PC-9 (cell line): ENCODE measurements at regions not wholly inside any gene's neighbourhood (a gene's known extent, or its start where the extent isn't known, plus 50 kb on each side); places are given as distances from the start of the nearest gene placed in this dataset.

Experiments used
- BruUV-seq: library from RNA; stranded (reverse); fragments of 400-500 nt; replicated peaks from 2 replicates; lab custom pipeline; 2021; lab: Mats Ljungman, UMichigan
- CTCF ChIA-PET: fragments of 300-600 bp; sonication (Branson Sonifier 250); formaldehyde crosslinking; loops from one replicate; lab custom pipeline; 2022; ENCODE audit warnings: antibody characterized with exemption; lab: Charles Lee
- POLR2A ChIA-PET: fragments of 300-600 bp; sonication (Branson Sonifier 250); formaldehyde crosslinking; loops from one replicate; lab custom pipeline; 2022; ENCODE audit warnings: antibody characterized with exemption; ENCODE audit not compliant: unreplicated experiment; lab: Charles Lee
- DNase-seq, 2 experiments: peaks; one replicate each; pipeline versions ENCODE4 v3.0.0 to v3.0.0-alpha.2; 2015 to 2022; ENCODE audit warnings: mixed read lengths in 1 of 2
- H2AFZ ChIP-seq: fragments of 200-600 bp; sonication (generic); 2 replicates; pipeline ENCODE4 v1.8.1; 2017; ENCODE audit warnings: antibody characterized with exemption
- H3F3A ChIP-seq: fragments of 200-600 bp; sonication (generic); 2 replicates; pipeline ENCODE4 v1.8.1; 2017; ENCODE audit warnings: antibody characterized with exemption, mild to moderate bottlenecking, low read depth; ENCODE audit not compliant: insufficient read depth
- H3K27ac ChIP-seq: fragments of 200-600 bp; sonication (generic); 2 replicates; pipeline ENCODE4 v1.6.1; 2016; ENCODE audit warnings: mixed run types
- H3K27me3 ChIP-seq: fragments of 200-600 bp; sonication (generic); 2 replicates; pipeline ENCODE4 v1.6.1; 2016; ENCODE audit warnings: low read depth, mixed run types; ENCODE audit not compliant: insufficient read depth
- H3K36me3 ChIP-seq: fragments of 200-600 bp; sonication (generic); 2 replicates; pipeline ENCODE4 v1.6.1; 2016; ENCODE audit warnings: low read depth, mixed run types
- H3K4me1 ChIP-seq: fragments of 200-600 bp; sonication (generic); replicated peaks from 2 replicates; pipeline ENCODE4 v1.6.1; 2016; ENCODE audit warnings: mixed run types; ENCODE audit not compliant: insufficient read depth
- H3K4me2 ChIP-seq: fragments of 200-600 bp; sonication (generic); 2 replicates; pipeline ENCODE4 v1.6.1; 2017; ENCODE audit warnings: mixed run types
- H3K4me3 ChIP-seq: fragments of 200-600 bp; sonication (generic); 2 replicates; pipeline ENCODE4 v1.6.1; 2016; ENCODE audit warnings: mixed run types
- H3K79me2 ChIP-seq: fragments of 200-600 bp; sonication (generic); 2 replicates; pipeline ENCODE4 v1.6.1; 2017; ENCODE audit warnings: low read depth, mixed run types
- H3K9me2 ChIP-seq: fragments of 200-600 bp; sonication (generic); 2 replicates; pipeline ENCODE4 v1.8.1; 2017; ENCODE audit warnings: mild to moderate bottlenecking; ENCODE audit not compliant: insufficient read depth
- H3K9me3 ChIP-seq: fragments of 200-600 bp; sonication (generic); 2 replicates; pipeline ENCODE4 v1.8.1; 2016; ENCODE audit warnings: low read depth; ENCODE audit not compliant: insufficient read depth
- H4K20me1 ChIP-seq: fragments of 200-600 bp; sonication (generic); 2 replicates; pipeline ENCODE4 v1.8.1; 2017; ENCODE audit not compliant: insufficient read depth
- EZH2 ChIP-seq: fragments of 200-600 bp; sonication (generic); IDR thresholded peaks from 2 replicates; pipeline ENCODE4 v1.8.0; 2017; ENCODE audit warnings: antibody characterized with exemption, low read depth
- intact Hi-C: fragments of 100-400 bp; cut with micrococcal nuclease; formaldehyde crosslinking; loops from one replicate; pipeline ENCODE4 v1.10.0; 2022; ENCODE audit not compliant: unreplicated experiment
- TF ChIP-seq, protein P1 (sequence below): fragments of 200-600 bp; sonication (generic); conservative IDR thresholded peaks from 2 replicates; pipeline ENCODE4 v1.6.1; 2017; ENCODE audit warnings: mixed run types, antibody characterized with exemption, mild to moderate bottlenecking, moderate library complexity

DNA sequence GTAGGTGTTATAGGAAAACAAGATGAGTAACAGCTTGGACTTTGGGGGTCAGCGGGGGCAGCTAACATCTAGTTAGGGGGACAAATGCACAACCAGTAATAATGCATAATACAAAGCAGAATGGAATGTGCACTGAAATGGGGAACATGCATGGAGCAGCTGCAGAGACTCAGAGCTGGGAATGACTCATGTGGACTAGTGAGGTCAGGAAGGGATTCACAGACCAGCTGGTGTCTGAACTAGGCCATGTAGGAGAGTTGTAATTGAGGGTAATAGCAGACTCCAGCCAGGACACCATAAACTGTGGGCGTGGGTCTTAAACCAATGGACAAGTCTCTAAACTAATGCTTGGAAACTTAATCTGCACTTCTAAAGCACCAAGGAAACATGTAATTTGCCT is 176.8 kb upstream of the ASIC2 start:
- H3K4me3 ChIP-seq, result no peak overlapping the region

DNA sequence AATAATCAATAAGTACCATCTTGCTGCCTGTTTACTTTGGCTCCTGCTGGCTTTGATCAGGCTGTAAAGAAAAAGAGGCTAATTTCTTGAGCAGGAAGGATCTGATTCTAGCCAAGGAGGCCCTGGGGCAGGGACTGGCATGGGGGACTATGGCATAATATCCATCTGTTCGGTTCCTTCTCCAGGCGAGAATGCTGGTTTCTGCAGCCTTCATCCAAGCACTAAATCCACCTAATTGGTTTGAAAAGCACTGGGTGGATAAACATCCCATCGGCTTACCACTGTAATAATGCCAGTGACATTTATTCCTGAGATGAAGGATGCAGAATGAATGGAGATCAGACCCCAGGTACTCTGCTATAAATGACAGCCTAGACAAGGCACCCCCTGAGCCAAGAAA is 180.0 kb upstream of the ASIC2 start:
- Histone ChIP-seq H3F3A (no peaks in the 10 kb centered on the region), H3K27me3 (peaks cover 17% of the 10 kb centered on the region; the same call in 1 of the 2 replicates), H2AFZ (no peak overlapping the region), H3K9me2 (no peaks in the 10 kb centered on the region), H3K9me3 (no peaks in the 10 kb centered on the region), H4K20me1 (no peaks in the 10 kb centered on the region), H3K36me3 (no peaks in the 10 kb centered on the region), H3K79me2 (no peaks in the 10 kb centered on the region), H3K4me3 (no peak overlapping the region), H3K27ac (no peak overlapping the region), H3K4me2 (no peak overlapping the region), H3K4me1 (no peaks in the 10 kb centered on the region)
- ChIA-PET CTCF (no interaction called here), POLR2A (no interaction called here)
- intact Hi-C loops, result no loop called here
- TF ChIP-seq EZH2, result no peak
- TF ChIP-seq, protein P1, sequence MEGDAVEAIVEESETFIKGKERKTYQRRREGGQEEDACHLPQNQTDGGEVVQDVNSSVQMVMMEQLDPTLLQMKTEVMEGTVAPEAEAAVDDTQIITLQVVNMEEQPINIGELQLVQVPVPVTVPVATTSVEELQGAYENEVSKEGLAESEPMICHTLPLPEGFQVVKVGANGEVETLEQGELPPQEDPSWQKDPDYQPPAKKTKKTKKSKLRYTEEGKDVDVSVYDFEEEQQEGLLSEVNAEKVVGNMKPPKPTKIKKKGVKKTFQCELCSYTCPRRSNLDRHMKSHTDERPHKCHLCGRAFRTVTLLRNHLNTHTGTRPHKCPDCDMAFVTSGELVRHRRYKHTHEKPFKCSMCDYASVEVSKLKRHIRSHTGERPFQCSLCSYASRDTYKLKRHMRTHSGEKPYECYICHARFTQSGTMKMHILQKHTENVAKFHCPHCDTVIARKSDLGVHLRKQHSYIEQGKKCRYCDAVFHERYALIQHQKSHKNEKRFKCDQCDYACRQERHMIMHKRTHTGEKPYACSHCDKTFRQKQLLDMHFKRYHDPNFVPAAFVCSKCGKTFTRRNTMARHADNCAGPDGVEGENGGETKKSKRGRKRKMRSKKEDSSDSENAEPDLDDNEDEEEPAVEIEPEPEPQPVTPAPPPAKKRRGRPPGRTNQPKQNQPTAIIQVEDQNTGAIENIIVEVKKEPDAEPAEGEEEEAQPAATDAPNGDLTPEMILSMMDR, result no peak
- no TSS peak for BruUV-seq
- no peak for DNase-seq

More for the DNA sequence above, 176.8 kb upstream of the ASIC2 start:
- ChIA-PET CTCF (no interaction called here), POLR2A (no interaction called here)
- Histone ChIP-seq H3K27me3 (no peaks in the 10 kb centered on the region), H3K79me2 (no peaks in the 10 kb centered on the region), H4K20me1 (no peaks in the 10 kb centered on the region), H3K4me2 (no peak overlapping the region), H3K9me3 (no peaks in the 10 kb centered on the region), H3K9me2 (no peaks in the 10 kb centered on the region), H3K4me1 (no peaks in the 10 kb centered on the region), H2AFZ (no peak overlapping the region), H3K27ac (no peak overlapping the region), H3F3A (no peaks in the 10 kb centered on the region), H3K36me3 (no peaks in the 10 kb centered on the region)
- no TSS peak for BruUV-seq
- no peak for TF ChIP-seq EZH2
- TF ChIP-seq, protein P1, result no peak
- intact Hi-C loops, result no loop called here
- no peak for DNase-seq

- no peaks in the 10 kb centered on the region for H3K79me2 ChIP-seq
Observed at GRCh38 chr17:33474789-33475188, 181.7 kb upstream of the ASIC2 start.

More at GRCh38 chr17:33474789-33475188, 181.7 kb upstream of the ASIC2 start:
- ChIA-PET CTCF (no interaction called here), POLR2A (no interaction called here)
- no peaks in the 10 kb centered on the region for H3K4me1 ChIP-seq
- BruUV-seq, result no TSS peak
- no peak overlapping the region for H3K4me2 ChIP-seq
- no peaks in the 10 kb centered on the region for H3K9me3 ChIP-seq
- no peak overlapping the region for H2AFZ ChIP-seq
- no peaks in the 10 kb centered on the region for H3F3A ChIP-seq
- H3K9me2 ChIP-seq, result no peaks in the 10 kb centered on the region
- peaks cover 18% of the 10 kb centered on the region; the same call in 1 of the 2 replicates for H3K27me3 ChIP-seq
- intact Hi-C loops, result no loop called here
- H3K36me3 ChIP-seq, result no peaks in the 10 kb centered on the region
- TF ChIP-seq EZH2, result no peak
- TF ChIP-seq, protein P1, result no peak
- no peak for DNase-seq
- no peaks in the 10 kb centered on the region for H4K20me1 ChIP-seq
- H3K4me3 ChIP-seq, result no peak overlapping the region
- H3K27ac ChIP-seq, result no peak overlapping the region
